ENCODE measurements at regions not wholly inside any gene's neighbourhood (a gene's known extent, or its start where the extent isn't known, plus 50 kb on each side); places are given as distances from the start of the nearest gene placed in this dataset. TPM values are rescaled to one million over a fixed set of nuclear protein-coding genes. Genes with fewer than 3 reads are reported as not detected.

GRCh38 chr2:33655626-33656320 lies 56.7 kb upstream of the FAM98A start:
- intact Hi-C loops (cut with DNase I): no loop called here
- DNase-seq (ENCODE audit: low spot score): no peak

GRCh38 chr2:33652830-33653229 lies 53.7 kb upstream of the FAM98A start:
- intact Hi-C loops (cut with DNase I): no loop called here
- no peak for DNase-seq (ENCODE audit: low spot score)

GRCh38 chr2:33650171-33650570 lies 51.1 kb upstream of the FAM98A start:
- intact Hi-C loops (cut with DNase I): no loop called here
- DNase-seq (ENCODE audit: low spot score): no peak

Small RNA genes lying in the stretch of these regions (microRNA-seq; reads per million reads assigned to microRNA genes)
- not detected for gene MIR548AD

Measured in cardiac septum (tissue), 1 donor.